ENCODE measurements at regions not wholly inside any gene's neighbourhood (a gene's known extent, or its start where the extent isn't known, plus 50 kb on each side); places are given as distances from the start of the nearest gene placed in this dataset.
"Not testable (repeated sequence)": the region's sequence is repeated elsewhere in the genome, so short reads cannot be mapped to it uniquely, and the experiment has no call there.

- in situ Hi-C loops (cut with MboI; ENCODE audit: low pct_ligation_motif_present in 1 of 4, low pct_unique_long_range_greater_than_20kb in 1 of 4, low sequenced_read_pairs in 3 of 4): loop anchor here in 1 of 4 donors (25.0 kb wide), 1 partner anchor 1953 kb away; no protein-coding TSS in a partner anchor
- intact Hi-C loops (cut with DNase I; ENCODE audit: low total_unique reads): no loop called here
- H3K27ac ChIP-seq: no peak overlapping the region
- WGBS, 2 donors (ENCODE audit: low coverage in 1 of 2): 84% methylated on average over 3 of the region's 3 CpGs
- H3K9me3 ChIP-seq: no peaks in the 10 kb centered on the region
- no peak for DNase-seq
- H3K27me3 ChIP-seq: no peaks in the 10 kb centered on the region
- no peak overlapping the region for H3K4me3 ChIP-seq
- H3K4me1 ChIP-seq: peaks cover 0 to 13% (median 2%) of the 10 kb centered on the region in 4 donors
- no peaks in the 10 kb centered on the region for H3K36me3 ChIP-seq
- TF ChIP-seq POLR2AphosphoS5 (IDR thresholded peaks at IDR 0.05): no peak
- no peak for TF ChIP-seq EP300 (IDR thresholded peaks at IDR 0.05; ENCODE audit: low read depth)
- no peak for TF ChIP-seq CTCF (IDR thresholded peaks at IDR 0.05)
- TF ChIP-seq POLR2A (IDR thresholded peaks at IDR 0.05): no peak
These were observed 63.4 kb upstream of the KBTBD8 start for GRCh38 chr3:66934725-66935124.

- H3K4me3 ChIP-seq; H3K4me1 ChIP-seq; H3K9me3 ChIP-seq; intact Hi-C loops (cut with DNase I; ENCODE audit: low total_unique reads); H3K36me3 ChIP-seq; H3K27me3 ChIP-seq; H3K27ac ChIP-seq; DNase-seq: not testable (repeated sequence)
- in situ Hi-C loops (cut with MboI; ENCODE audit: low pct_ligation_motif_present in 1 of 4, low pct_unique_long_range_greater_than_20kb in 1 of 4, low sequenced_read_pairs in 3 of 4): loop anchor here in 1 of 4 donors (25.0 kb wide), 1 partner anchor 1950 kb away; no protein-coding TSS in a partner anchor
- WGBS, 2 donors (ENCODE audit: low coverage in 1 of 2): 66 to 71% methylated on average over 6 of the region's 6 CpGs
These were observed 61.1 kb upstream of the KBTBD8 start for GRCh38 chr3:66937041-66937440.

- peaks cover 4% of the 10 kb centered on the region for H3K27me3 ChIP-seq
- H3K27ac ChIP-seq: no peak overlapping the region
- no peak for TF ChIP-seq POLR2A (IDR thresholded peaks at IDR 0.05)
- no peak for TF ChIP-seq EP300 (IDR thresholded peaks at IDR 0.05; ENCODE audit: low read depth)
- TF ChIP-seq CTCF (IDR thresholded peaks at IDR 0.05): peak; percentile 61 to 75 (median 66)
- TF ChIP-seq POLR2AphosphoS5 (IDR thresholded peaks at IDR 0.05): no peak
- H3K36me3 ChIP-seq: no peaks in the 10 kb centered on the region
- no peaks in the 10 kb centered on the region for H3K4me1 ChIP-seq
- in situ Hi-C loops (cut with MboI; ENCODE audit: low pct_ligation_motif_present in 1 of 4, low pct_unique_long_range_greater_than_20kb in 1 of 4, low sequenced_read_pairs in 3 of 4) (loop anchor here in 1 of 4 donors (25.0 kb wide), 1 partner anchor 1949 kb away; no protein-coding TSS in a partner anchor), intact Hi-C loops (cut with DNase I; ENCODE audit: low total_unique reads) (no loop called here)
- H3K9me3 ChIP-seq: no peaks in the 10 kb centered on the region
- WGBS, 2 donors (ENCODE audit: low coverage in 1 of 2): 18 to 25% methylated on average over 4 to 5 of the region's 5 CpGs
- no peak overlapping the region for H3K4me3 ChIP-seq
- peak; percentile 19 for DNase-seq
These were observed 59.7 kb upstream of the KBTBD8 start for GRCh38 chr3:66938338-66938963.

- no peak for TF ChIP-seq POLR2A (IDR thresholded peaks at IDR 0.05)
- no peak for TF ChIP-seq POLR2AphosphoS5 (IDR thresholded peaks at IDR 0.05)
- no peak for TF ChIP-seq EP300 (IDR thresholded peaks at IDR 0.05; ENCODE audit: low read depth)
- TF ChIP-seq CTCF (IDR thresholded peaks at IDR 0.05): no peak
- H3K9me3 ChIP-seq: no peaks in the 10 kb centered on the region
- peaks cover 0 to 17% (median 4%) of the 10 kb centered on the region in 4 donors for H3K4me1 ChIP-seq
- H3K4me3 ChIP-seq: no peak overlapping the region
- no peak for DNase-seq
- no peaks in the 10 kb centered on the region for H3K36me3 ChIP-seq
- WGBS, 2 donors (ENCODE audit: low coverage in 1 of 2): 85 to 100% methylated on average over 2 of the region's 2 CpGs
- no peaks in the 10 kb centered on the region for H3K27me3 ChIP-seq
- H3K27ac ChIP-seq: no peak overlapping the region
- intact Hi-C loops (cut with DNase I; ENCODE audit: low total_unique reads): loop anchor here (10.0 kb wide), 1 partner anchor 1147 kb away; no protein-coding TSS in a partner anchor
- in situ Hi-C loops (cut with MboI; ENCODE audit: low pct_ligation_motif_present in 1 of 4, low pct_unique_long_range_greater_than_20kb in 1 of 4, low sequenced_read_pairs in 3 of 4): loop anchor here in 1 of 4 donors (25.0 kb wide), 1 partner anchor 1939 kb away; no protein-coding TSS in a partner anchor
These were observed 50.1 kb upstream of the KBTBD8 start for GRCh38 chr3:66948041-66948440.

Small RNAs in the stretch of these regions (small RNA-seq; reads per million reads assigned to genes)
- 0 to 0.24 (median 0) reads per million in 4 donors for gene RPL21P41

All from transverse colon (tissue), 4 donors.